DND-41 (cell line): ENCODE measurements at regions not wholly inside any gene's neighbourhood (a gene's known extent, or its start where the extent isn't known, plus 50 kb on each side); places are given as distances from the start of the nearest gene placed in this dataset.

Source experiments
- ATAC-seq: fragments of 200-7000 bp; cut with Tn5 transposase; 3 replicates; pipeline ENCODE4 v1.9.1; 2021; ENCODE audit warnings: low read depth; ENCODE audit not compliant: insufficient read depth
- DNase-seq: peaks from one replicate; pipeline ENCODE4 v3.0.0-alpha.2; 2020
- H2AFZ ChIP-seq: 2 replicates; pipeline ENCODE4 v1.6.0; 2012; ENCODE audit warnings: low read depth, low read length
- H3K27ac ChIP-seq: 2 replicates; pipeline ENCODE4 v1.5.1; 2012; ENCODE audit warnings: low read length, inconsistent platforms
- H3K27me3 ChIP-seq: fragments of 200-600 bp; sonication (generic); 2 replicates; pipeline ENCODE4 v1.6.0; 2012; ENCODE audit warnings: low read length, mild to moderate bottlenecking, inconsistent platforms; ENCODE audit not compliant: insufficient read depth, poor library complexity
- H3K36me3 ChIP-seq: 2 replicates; pipeline ENCODE4 v1.5.1; 2012; ENCODE audit warnings: low read length, inconsistent platforms; ENCODE audit not compliant: insufficient read depth
- H3K4me1 ChIP-seq: 2 replicates; pipeline ENCODE4 v1.5.1; 2012; ENCODE audit warnings: mild to moderate bottlenecking, low read length; ENCODE audit not compliant: insufficient read depth
- H3K4me2 ChIP-seq: 2 replicates; pipeline ENCODE4 v1.6.0; 2012; ENCODE audit warnings: mild to moderate bottlenecking, moderate library complexity, low read length, inconsistent platforms; ENCODE audit not compliant: insufficient read depth
- H3K4me3 ChIP-seq, 2 experiments: fragments of 200-600 bp in 1 of 2; shearing (Covaris generic) in 1 of 2; 2 replicates each; pipeline ENCODE4 v1.5.1; 2012 to 2016; ENCODE audit warnings: inconsistent platforms in 2 of 2, low read length in 2 of 2, mild to moderate bottlenecking in 2 of 2, low read depth in 1 of 2, moderate library complexity in 1 of 2
- H3K79me2 ChIP-seq: 2 replicates; pipeline ENCODE4 v1.6.0; 2012; ENCODE audit warnings: low read length, inconsistent platforms; ENCODE audit not compliant: insufficient read depth
- H3K9ac ChIP-seq: 2 replicates; pipeline ENCODE4 v1.6.0; 2012; ENCODE audit warnings: low read depth, mild to moderate bottlenecking, inconsistent platforms, low read length, moderate library complexity
- H3K9me3 ChIP-seq: 2 replicates; pipeline ENCODE4 v1.5.1; 2012; ENCODE audit warnings: low read length, moderate library complexity, mild to moderate bottlenecking, inconsistent platforms; ENCODE audit not compliant: insufficient read depth, severe bottlenecking
- H4K20me1 ChIP-seq: 2 replicates; pipeline ENCODE4 v1.6.0; 2012; ENCODE audit warnings: low read length; ENCODE audit not compliant: insufficient read depth
- EZH2 ChIP-seq: IDR thresholded peaks from 3 replicates; pipeline ENCODE4 v1.6.1; 2012; ENCODE audit warnings: borderline replicate concordance, low read depth, mild to moderate bottlenecking, moderate library complexity, low read length, inconsistent platforms; ENCODE audit not compliant: severe bottlenecking
- TF ChIP-seq, protein P1 (sequence below): IDR thresholded peaks from 2 replicates; pipeline ENCODE4 v1.5.1; 2012; ENCODE audit warnings: borderline replicate concordance, low read length, moderate library complexity, mild to moderate bottlenecking; ENCODE audit not compliant: poor library complexity, severe bottlenecking; ENCODE audit errors: extremely low read depth

- TF ChIP-seq, protein P1, sequence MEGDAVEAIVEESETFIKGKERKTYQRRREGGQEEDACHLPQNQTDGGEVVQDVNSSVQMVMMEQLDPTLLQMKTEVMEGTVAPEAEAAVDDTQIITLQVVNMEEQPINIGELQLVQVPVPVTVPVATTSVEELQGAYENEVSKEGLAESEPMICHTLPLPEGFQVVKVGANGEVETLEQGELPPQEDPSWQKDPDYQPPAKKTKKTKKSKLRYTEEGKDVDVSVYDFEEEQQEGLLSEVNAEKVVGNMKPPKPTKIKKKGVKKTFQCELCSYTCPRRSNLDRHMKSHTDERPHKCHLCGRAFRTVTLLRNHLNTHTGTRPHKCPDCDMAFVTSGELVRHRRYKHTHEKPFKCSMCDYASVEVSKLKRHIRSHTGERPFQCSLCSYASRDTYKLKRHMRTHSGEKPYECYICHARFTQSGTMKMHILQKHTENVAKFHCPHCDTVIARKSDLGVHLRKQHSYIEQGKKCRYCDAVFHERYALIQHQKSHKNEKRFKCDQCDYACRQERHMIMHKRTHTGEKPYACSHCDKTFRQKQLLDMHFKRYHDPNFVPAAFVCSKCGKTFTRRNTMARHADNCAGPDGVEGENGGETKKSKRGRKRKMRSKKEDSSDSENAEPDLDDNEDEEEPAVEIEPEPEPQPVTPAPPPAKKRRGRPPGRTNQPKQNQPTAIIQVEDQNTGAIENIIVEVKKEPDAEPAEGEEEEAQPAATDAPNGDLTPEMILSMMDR, result no peak
- TF ChIP-seq EZH2, result no peak
- no peaks in the 10 kb centered on the region for H3K9me3 ChIP-seq
- no peak overlapping the region for H3K9ac ChIP-seq
- no peaks in the 10 kb centered on the region for H3K79me2 ChIP-seq
- no peak overlapping the region for H2AFZ ChIP-seq
- no peak for DNase-seq
- no peaks in the 10 kb centered on the region; the same call in 1 of the 2 replicates for H4K20me1 ChIP-seq
- no peaks in the 10 kb centered on the region for H3K36me3 ChIP-seq
- H3K4me3 ChIP-seq, result no peak overlapping the region
- no peaks in the 10 kb centered on the region for H3K4me1 ChIP-seq
- H3K27ac ChIP-seq, result no peak overlapping the region
- no peak overlapping the region for H3K4me2 ChIP-seq
- H3K27me3 ChIP-seq, result no peaks in the 10 kb centered on the region
- ATAC-seq, result no peak
Observed at GRCh38 chr12:131553096-131553777, 157.7 kb upstream of the SFSWAP start.

DNA sequence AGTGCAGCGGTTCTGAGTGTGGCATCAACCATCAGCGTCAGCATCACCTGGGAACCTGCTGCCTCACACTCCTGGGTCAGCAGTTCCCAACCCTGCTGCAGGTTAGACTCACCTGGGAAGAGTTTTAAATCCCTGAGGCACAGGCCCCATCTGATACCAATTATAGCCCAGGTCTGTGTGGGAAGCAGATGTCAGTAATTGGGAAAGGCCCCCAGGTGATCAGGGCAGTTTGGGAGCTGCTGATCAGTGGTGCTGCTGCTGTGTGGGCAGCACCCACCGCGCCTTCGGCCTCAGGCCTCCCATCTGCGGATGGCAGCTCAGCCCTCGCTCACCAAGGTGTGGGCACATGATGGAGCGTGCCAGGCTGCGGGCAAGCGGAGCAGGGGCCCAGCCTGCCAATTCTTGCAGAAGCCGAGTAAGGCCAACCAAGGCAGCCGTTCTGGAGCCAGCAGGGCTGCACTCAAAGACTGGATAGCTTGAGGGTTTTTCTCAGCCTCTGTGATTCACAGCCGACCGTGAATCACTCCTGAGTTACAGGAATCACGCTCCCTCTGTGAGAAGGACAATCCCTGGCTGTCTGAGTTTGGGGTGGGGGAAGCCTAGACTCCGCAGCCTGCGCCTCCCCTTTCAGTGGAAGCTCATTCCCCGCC, 155.6 kb upstream of the SFSWAP start:
- Histone ChIP-seq H4K20me1 (no peaks in the 10 kb centered on the region; the same call in 1 of the 2 replicates), H3K4me3 (no peak overlapping the region), H2AFZ (no peak overlapping the region), H3K36me3 (no peaks in the 10 kb centered on the region), H3K27me3 (no peaks in the 10 kb centered on the region), H3K79me2 (no peaks in the 10 kb centered on the region), H3K4me1 (no peaks in the 10 kb centered on the region), H3K9ac (no peak overlapping the region), H3K27ac (no peak overlapping the region), H3K9me3 (no peaks in the 10 kb centered on the region), H3K4me2 (no peak overlapping the region)
- ATAC-seq (no peak), DNase-seq (no peak)
- TF ChIP-seq EZH2, result no peak
- TF ChIP-seq, protein P1, result no peak

DNA sequence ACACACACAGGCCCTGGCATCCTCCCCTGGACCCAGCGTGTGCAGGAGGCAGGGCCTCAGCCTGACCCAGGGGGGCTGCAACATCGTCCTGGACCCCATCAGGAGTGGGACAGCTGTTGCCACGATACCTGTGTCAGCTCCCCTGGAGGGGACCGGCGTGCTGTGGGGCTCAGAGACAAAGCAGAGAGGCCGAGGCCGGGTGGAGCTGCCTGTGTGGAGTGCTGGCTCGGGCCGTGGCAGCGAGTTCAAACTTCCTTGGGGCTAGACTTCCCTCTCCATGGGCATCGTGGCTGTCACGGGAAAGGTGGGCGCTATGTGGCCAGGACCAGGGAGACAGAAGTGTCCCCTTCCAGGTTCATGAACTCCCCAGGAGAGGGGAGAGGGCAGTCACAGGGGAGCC, 155.0 kb upstream of the SFSWAP start:
- Histone ChIP-seq H2AFZ (no peak overlapping the region), H3K36me3 (no peaks in the 10 kb centered on the region), H3K4me3 (no peak overlapping the region), H4K20me1 (no peaks in the 10 kb centered on the region; the same call in 1 of the 2 replicates), H3K9ac (no peak overlapping the region), H3K79me2 (no peaks in the 10 kb centered on the region), H3K4me1 (no peaks in the 10 kb centered on the region), H3K4me2 (no peak overlapping the region), H3K27me3 (no peaks in the 10 kb centered on the region), H3K9me3 (no peaks in the 10 kb centered on the region), H3K27ac (no peak overlapping the region)
- TF ChIP-seq, protein P1, result no peak
- no peak for TF ChIP-seq EZH2
- DNase-seq (no peak), ATAC-seq (no peak)
